Mesothelial cell of epicardium (in vitro differentiated cells): ENCODE measurements at regions not wholly inside any gene's neighbourhood (a gene's known extent, or its start where the extent isn't known, plus 50 kb on each side); places are given as distances from the start of the nearest gene placed in this dataset.

Experiments used
- DNase-seq, 2 experiments: peaks; one replicate each; pipeline ENCODE4 v3.0.0; 2021; ENCODE audit warnings: low spot score in 2 of 2; ENCODE audit not compliant: unreplicated experiment in 2 of 2
- H3K27ac Mint-ChIP-seq: 2 replicates; pipeline ENCODE4 v1.8.0; 2021; ENCODE audit warnings: mixed read lengths
- H3K27me3 Mint-ChIP-seq: 2 replicates; pipeline ENCODE4 v1.8.0; 2021; ENCODE audit warnings: low read depth, mixed read lengths
- H3K36me3 Mint-ChIP-seq: 2 replicates; pipeline ENCODE4 v1.8.0; 2021; ENCODE audit warnings: mixed read lengths
- H3K4me1 Mint-ChIP-seq: 2 replicates; pipeline ENCODE4 v1.8.0; 2021; ENCODE audit warnings: mixed read lengths
- H3K4me3 Mint-ChIP-seq: 2 replicates; pipeline ENCODE4 v1.8.0; 2021; ENCODE audit warnings: mild to moderate bottlenecking, moderate library complexity, mixed read lengths
- H3K9me3 Mint-ChIP-seq: 2 replicates; pipeline ENCODE4 v1.8.0; 2021; ENCODE audit warnings: mixed read lengths
- CTCF ChIP-seq: fragments of 200-600 bp; sonication (generic); IDR thresholded peaks from one replicate; pipeline ENCODE4 v1.5.0; 2021; ENCODE audit warnings: antibody characterized with exemption; ENCODE audit not compliant: unreplicated experiment

- Mint-ChIP-seq H3K4me1 (no peaks in the 10 kb centered on the region), H3K36me3 (peaks cover 11% of the 10 kb centered on the region)
- DNase-seq = no peak
These were observed 151.8 kb upstream of the KCNJ18 start for GRCh38 chr17:21540502-21540901.

GRCh38 chr17:21542070-21542469, 150.3 kb upstream of the KCNJ18 start:
- no peak for TF ChIP-seq CTCF
- H3K27me3 Mint-ChIP-seq = no peaks in the 10 kb centered on the region
- H3K27ac Mint-ChIP-seq = no peak overlapping the region
- peaks cover 11% of the 10 kb centered on the region for H3K36me3 Mint-ChIP-seq
- no peak for DNase-seq
- H3K4me1 Mint-ChIP-seq = no peaks in the 10 kb centered on the region
- no peak overlapping the region for H3K4me3 Mint-ChIP-seq
- H3K9me3 Mint-ChIP-seq = peaks cover 20% of the 10 kb centered on the region

More at GRCh38 chr17:21540502-21540901, 151.8 kb upstream of the KCNJ18 start:
- H3K9me3 Mint-ChIP-seq = peaks cover 26% of the 10 kb centered on the region
- no peak overlapping the region for H3K4me3 Mint-ChIP-seq
- no peak overlapping the region for H3K27ac Mint-ChIP-seq
- H3K27me3 Mint-ChIP-seq = no peaks in the 10 kb centered on the region
- no peak for TF ChIP-seq CTCF

DNA sequence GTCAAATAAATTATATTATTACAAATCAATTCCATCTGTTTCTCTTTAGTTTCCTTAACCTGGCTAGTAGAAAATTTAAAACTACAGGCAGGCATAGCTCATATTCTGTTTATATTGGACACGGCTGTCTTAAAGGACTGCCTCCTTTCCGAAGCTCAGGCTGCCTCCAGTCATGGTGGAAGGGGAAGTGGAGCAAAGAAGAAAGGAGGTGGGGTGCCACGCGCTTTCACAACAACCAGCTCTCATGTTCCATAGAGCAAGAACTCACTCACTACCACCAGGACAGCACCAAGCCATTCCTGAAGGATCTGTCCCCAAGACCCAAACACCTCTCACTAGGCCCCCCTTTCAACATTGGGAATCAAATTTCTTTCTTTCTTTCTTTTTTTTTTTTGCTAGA, 149.3 kb upstream of the KCNJ18 start:
- no peak for TF ChIP-seq CTCF
- no peaks in the 10 kb centered on the region for H3K4me1 Mint-ChIP-seq
- H3K36me3 Mint-ChIP-seq = peaks cover 11% of the 10 kb centered on the region
- H3K27ac Mint-ChIP-seq = no peak overlapping the region
- H3K9me3 Mint-ChIP-seq = peaks cover 13% of the 10 kb centered on the region
- H3K4me3 Mint-ChIP-seq = no peak overlapping the region
- no peak for DNase-seq
- peaks cover under 1% of the 10 kb centered on the region for H3K27me3 Mint-ChIP-seq

DNA sequence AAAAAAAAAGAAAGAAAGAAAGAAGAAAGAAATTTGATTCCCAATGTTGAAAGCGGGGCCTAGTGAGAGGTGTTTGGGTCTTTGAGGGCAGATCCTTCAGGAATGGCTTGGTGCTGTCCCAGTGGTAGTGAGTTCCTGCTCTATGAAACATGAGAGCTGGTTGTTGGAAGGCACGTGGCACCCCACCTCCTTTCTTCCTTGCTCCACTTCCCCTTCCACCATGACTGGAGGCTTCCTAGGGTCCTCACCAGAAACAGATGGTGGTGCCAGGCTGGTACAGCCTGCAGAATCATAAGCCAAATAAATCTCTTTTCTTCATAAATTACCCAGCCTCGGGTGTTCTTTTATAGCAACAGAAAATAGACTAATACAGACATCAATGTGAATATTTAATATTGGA, 147.3 kb upstream of the KCNJ18 start:
- H3K27ac Mint-ChIP-seq = no peak overlapping the region
- peaks cover 18% of the 10 kb centered on the region for H3K27me3 Mint-ChIP-seq
- no peak for TF ChIP-seq CTCF
- no peaks in the 10 kb centered on the region for H3K36me3 Mint-ChIP-seq
- peaks cover 9% of the 10 kb centered on the region for H3K4me1 Mint-ChIP-seq
- no peak for DNase-seq
- no peaks in the 10 kb centered on the region for H3K9me3 Mint-ChIP-seq
- H3K4me3 Mint-ChIP-seq = no peak overlapping the region

DNA sequence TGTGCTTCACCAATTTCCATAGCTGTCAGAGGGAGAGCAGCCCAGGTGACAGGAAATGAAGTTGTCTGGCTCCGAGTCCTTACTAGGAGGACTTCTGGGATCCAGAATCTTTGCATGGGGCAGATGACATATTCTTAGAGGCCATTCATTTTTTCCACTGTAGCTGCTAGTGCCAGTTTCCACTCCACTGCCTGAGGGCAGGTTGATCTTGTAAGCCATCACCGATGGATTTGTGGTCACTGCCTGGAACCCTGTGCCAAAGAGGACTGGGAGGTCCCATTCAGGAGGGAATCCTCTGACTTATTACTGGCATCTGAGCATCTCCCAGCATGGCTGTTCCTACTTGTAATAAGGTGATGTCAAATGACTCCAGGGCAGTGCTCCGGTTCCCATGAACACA, 144.1 kb upstream of the KCNJ18 start:
- Mint-ChIP-seq H3K27ac (no peak overlapping the region), H3K9me3 (no peaks in the 10 kb centered on the region)

More for the DNA sequence above, 144.1 kb upstream of the KCNJ18 start:
- TF ChIP-seq CTCF = no peak
- Mint-ChIP-seq H3K36me3 (no peaks in the 10 kb centered on the region), H3K27me3 (peaks cover 38% of the 10 kb centered on the region), H3K4me1 (peaks cover 18% of the 10 kb centered on the region), H3K4me3 (no peak overlapping the region)
- DNase-seq = no peak
